ENCODE measurements at regions not wholly inside any gene's neighbourhood (a gene's known extent, or its start where the extent isn't known, plus 50 kb on each side); places are given as distances from the start of the nearest gene placed in this dataset.

DNA sequence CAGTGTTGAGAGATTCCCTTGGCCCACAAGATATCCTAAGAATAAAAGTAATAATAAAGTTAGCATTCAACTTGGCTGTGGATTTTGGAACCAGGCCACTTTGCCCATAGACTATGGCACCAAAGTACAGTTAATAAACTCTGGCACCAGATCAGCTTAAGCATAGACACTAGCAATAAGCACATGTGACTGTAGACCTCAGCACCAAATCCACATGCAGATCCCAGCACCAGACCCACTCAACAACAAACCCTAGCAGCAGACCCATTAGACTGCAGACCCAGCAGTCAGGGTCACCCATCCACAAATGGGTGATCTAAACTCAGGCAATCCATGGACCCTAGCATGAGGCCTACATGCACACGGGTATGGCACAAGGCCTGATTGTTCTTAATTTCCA, 384.8 kb upstream of the CADM2 start:
- no peak overlapping the region for H3K27ac ChIP-seq
- H3K27me3 ChIP-seq: no peaks in the 10 kb centered on the region
- H3K36me3 ChIP-seq: no peaks in the 10 kb centered on the region
- H3K4me3 ChIP-seq: no peak overlapping the region
- no peak for TF ChIP-seq EP300 (IDR thresholded peaks at IDR 0.05)
- TF ChIP-seq CTCF (IDR thresholded peaks at IDR 0.05): no peak
- TF ChIP-seq POLR2A (IDR thresholded peaks at IDR 0.05): no peak
- TF ChIP-seq POLR2AphosphoS5 (IDR thresholded peaks at IDR 0.05): no peak
- no peak for ATAC-seq
- 83 to 100% methylated on average over 1 of the region's 1 CpG for WGBS, 2 donors (ENCODE audit: low coverage in 1 of 2)
- H3K4me1 ChIP-seq: no peaks in the 10 kb centered on the region
- H3K9me3 ChIP-seq: peaks cover 0 to 10% (median 0%) of the 10 kb centered on the region in 3 donors

GRCh38 chr3:84586427-84586826, 372.4 kb upstream of the CADM2 start:
- H3K4me3 ChIP-seq: no peak overlapping the region
- no peaks in the 10 kb centered on the region for H3K27me3 ChIP-seq
- H3K9me3 ChIP-seq: no peaks in the 10 kb centered on the region
- 52 to 60% methylated on average over 2 of the region's 2 CpGs for WGBS, 2 donors (ENCODE audit: low coverage in 1 of 2)
- TF ChIP-seq EP300 (IDR thresholded peaks at IDR 0.05) (no peak), POLR2AphosphoS5 (IDR thresholded peaks at IDR 0.05) (no peak), CTCF (IDR thresholded peaks at IDR 0.05) (no peak)
- no peaks in the 10 kb centered on the region for H3K4me1 ChIP-seq
- no peak overlapping the region for H3K27ac ChIP-seq
- ATAC-seq: no peak
- no peaks in the 10 kb centered on the region for H3K36me3 ChIP-seq

DNA sequence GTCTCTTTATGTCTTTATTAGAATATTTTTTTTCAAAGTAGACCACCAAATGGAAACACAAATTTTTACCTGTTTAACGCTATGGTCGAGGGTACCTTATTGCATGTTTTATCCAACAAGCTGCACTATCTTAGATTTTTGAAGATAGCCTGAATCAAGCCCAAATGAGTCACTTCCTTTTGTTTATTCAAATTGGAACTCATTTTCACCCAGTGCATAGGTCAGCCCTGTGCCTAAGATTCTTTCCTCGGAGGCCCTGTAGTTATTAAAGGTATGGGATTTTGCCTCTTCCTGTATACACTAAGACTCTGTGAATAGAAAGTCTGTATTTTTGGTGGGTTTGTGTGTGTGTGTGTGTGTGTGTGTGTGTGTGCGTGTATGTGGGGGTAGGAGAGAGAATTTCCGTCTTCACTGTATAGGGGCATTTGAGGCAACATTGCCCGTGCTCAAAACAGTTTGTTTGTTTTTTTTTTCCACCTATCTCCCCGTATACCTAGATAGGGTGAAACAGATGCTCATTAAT, 358.0 kb upstream of the CADM2 start:
- no peaks in the 10 kb centered on the region for H3K9me3 ChIP-seq
- no peak overlapping the region for H3K4me3 ChIP-seq
- 57 to 63% methylated on average over 5 to 7 of the region's 7 CpGs for WGBS, 2 donors (ENCODE audit: low coverage in 1 of 2)
- H3K4me1 ChIP-seq: no peaks in the 10 kb centered on the region
- no peak overlapping the region for H3K27ac ChIP-seq
- ATAC-seq: no peak
- no peaks in the 10 kb centered on the region for H3K36me3 ChIP-seq
- no peaks in the 10 kb centered on the region for H3K27me3 ChIP-seq
- no peak for TF ChIP-seq CTCF (IDR thresholded peaks at IDR 0.05)
- TF ChIP-seq EP300 (IDR thresholded peaks at IDR 0.05): no peak
- TF ChIP-seq POLR2A (IDR thresholded peaks at IDR 0.05): no peak
- no peak for TF ChIP-seq POLR2AphosphoS5 (IDR thresholded peaks at IDR 0.05)

- WGBS, 2 donors (ENCODE audit: low coverage in 1 of 2): 69% methylated on average over 2 of the region's 2 CpGs; no CpG with 5 or more reads in 1 of the 2 donors
- Histone ChIP-seq H3K27me3 (no peaks in the 10 kb centered on the region), H3K4me3 (no peak overlapping the region), H3K9me3 (no peaks in the 10 kb centered on the region), H3K27ac (no peak overlapping the region), H3K4me1 (no peaks in the 10 kb centered on the region), H3K36me3 (no peaks in the 10 kb centered on the region)
- TF ChIP-seq POLR2A (IDR thresholded peaks at IDR 0.05): no peak
- TF ChIP-seq CTCF (IDR thresholded peaks at IDR 0.05): no peak
- no peak for TF ChIP-seq POLR2AphosphoS5 (IDR thresholded peaks at IDR 0.05)
- TF ChIP-seq EP300 (IDR thresholded peaks at IDR 0.05): no peak
- no peak for ATAC-seq
These were observed 357.5 kb upstream of the CADM2 start for GRCh38 chr3:84601303-84601702.

GRCh38 chr3:84621823-84622222, 337.0 kb upstream of the CADM2 start:
- 86% methylated on average over 1 of the region's 1 CpG; no CpG with 5 or more reads in 1 of the 2 donors for WGBS, 2 donors (ENCODE audit: low coverage in 1 of 2)
- Histone ChIP-seq H3K4me1 (no peaks in the 10 kb centered on the region), H3K36me3 (no peaks in the 10 kb centered on the region), H3K4me3 (no peak overlapping the region), H3K27me3 (no peaks in the 10 kb centered on the region), H3K9me3 (no peaks in the 10 kb centered on the region), H3K27ac (no peak overlapping the region)
- no peak for TF ChIP-seq POLR2AphosphoS5 (IDR thresholded peaks at IDR 0.05)
- no peak for TF ChIP-seq POLR2A (IDR thresholded peaks at IDR 0.05)
- no peak for ATAC-seq

Measured in gastroesophageal sphincter (tissue), 4 donors.